ENCODE measurements at regions not wholly inside any gene's neighbourhood (a gene's known extent, or its start where the extent isn't known, plus 50 kb on each side); places are given as distances from the start of the nearest gene placed in this dataset.
A peak's percentile ranks its signal among the peaks of the same experiment; 100 is the strongest.

DNA sequence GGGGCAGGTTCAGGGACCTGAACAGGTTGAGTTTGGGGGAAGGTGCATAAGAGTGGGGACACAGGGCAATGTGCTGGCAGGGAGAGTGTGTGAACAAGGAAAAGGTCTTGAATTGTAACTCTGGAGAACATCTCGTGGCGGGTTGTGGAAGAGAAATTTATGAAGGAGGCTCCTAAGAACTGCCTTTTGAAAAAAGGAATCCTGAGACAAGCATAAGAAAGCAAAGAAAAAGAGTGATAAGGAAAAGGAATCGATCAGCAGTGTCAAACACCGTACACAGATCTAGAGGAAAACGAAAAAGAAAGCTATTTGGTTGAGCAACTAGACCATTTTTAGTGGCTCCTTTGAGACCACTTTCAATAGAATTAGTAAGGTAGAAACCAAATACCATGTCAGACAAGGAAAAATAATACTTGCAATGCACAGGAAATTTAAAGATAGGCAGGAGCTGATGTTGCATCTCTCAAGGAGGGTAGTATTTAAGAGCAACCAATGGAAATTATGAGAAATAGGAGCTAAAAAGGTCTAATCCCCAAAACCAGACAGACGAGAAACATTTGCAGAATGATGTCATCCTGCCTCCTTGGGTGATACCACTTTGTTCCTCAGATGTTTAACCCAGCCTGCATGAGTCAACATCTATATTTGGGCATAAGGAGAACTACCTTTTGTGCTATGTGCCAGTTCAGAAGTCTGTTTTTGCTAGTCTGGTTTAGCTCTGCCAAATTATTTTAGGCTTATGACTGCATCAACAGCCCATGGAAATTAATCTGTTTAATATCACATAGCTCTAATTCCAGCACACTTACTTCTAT is 64.5 kb upstream of the STK38L start:
- DNase-seq (ENCODE audit: low read depth) = peak; percentile 97

DNA sequence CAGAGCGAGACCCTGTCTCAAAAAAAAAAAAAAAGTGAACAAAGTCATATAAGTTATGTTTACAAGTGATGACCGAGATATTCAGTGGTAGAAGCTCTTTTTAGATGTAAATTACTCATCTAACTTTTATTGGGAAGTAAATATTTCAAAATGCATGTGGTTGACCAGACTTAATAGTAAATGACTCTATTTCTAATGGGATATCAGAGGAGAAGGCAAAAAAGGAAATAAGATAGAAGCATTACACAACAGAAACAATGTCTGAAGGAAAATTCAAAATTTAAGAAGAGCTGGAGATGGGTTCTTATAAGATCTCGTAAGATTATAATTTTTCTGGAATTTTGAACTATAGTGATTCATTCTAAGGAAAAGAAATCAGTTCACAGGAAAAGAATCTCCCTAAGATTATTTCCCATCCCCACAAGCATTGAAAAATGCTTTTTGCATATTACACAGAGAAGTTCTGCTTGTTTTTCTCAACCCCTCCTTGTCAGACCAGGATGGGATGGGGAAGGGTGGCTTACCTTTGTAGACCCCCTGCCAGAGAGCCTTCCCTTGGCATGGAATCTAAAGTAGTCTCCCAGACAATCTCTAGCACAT is 63.1 kb upstream of the STK38L start:
- DNase-seq (ENCODE audit: low read depth) = no peak

DNA sequence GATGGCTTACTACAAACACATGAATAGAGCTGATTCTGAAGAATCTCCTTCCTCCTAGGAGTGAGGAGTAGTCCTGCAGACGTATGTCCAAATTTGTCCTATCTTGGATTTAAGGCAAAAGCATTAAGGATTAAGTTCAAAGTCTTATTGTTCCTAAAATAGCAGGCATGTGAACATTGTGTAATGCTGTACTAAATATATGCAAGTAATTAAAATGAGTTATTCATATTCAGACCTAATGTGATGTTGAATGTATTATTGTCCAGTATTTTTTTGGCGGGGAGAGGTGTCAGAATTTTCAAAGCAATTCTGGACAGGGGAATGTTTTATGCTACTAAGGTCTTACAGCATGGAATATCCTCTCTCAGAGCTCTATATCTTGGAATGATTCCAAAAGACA is 60.7 kb upstream of the STK38L start:
- no peak for DNase-seq (ENCODE audit: low read depth)

DNA sequence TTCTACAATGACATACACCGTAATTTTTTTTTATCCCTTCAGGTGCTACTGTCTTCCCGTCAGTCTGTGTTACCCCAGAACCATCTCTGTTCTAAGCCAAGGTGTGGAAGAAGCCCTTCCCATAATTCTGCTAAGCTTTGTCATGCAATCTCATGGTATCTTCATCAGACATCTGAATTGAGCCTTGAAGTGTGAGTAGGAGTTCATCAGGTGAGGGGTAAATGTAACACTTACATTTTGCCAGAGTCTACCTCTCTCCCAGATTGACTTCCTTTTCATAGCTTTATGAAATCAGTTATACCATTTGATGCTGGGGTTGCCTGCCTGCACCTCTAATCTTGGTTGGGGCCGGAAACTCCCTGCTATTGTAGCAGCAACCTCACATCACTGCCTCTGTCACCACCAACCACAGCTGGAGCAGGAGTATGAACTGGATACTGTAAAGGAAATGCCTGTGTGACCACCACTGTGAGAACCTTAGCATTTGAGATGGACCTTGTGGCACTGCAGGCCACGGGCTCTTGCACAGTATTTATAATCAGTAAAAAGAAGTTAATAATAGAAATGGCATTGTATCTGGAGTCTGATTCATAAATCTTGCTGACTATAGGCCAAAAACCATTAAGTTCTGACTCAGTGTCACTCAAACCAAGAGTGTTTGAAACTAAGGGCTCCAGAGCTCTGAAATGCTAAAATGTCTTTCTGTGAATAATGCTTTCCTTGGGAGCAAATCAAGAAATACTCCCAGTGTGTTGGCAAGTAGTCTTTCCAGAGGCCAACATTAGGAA is 58.7 kb upstream of the STK38L start:
- DNase-seq (ENCODE audit: low read depth) = peak; percentile 78

- no peak for DNase-seq (ENCODE audit: low read depth)
Measured at GRCh38 chr12:27186022-27186839, 57.9 kb upstream of the STK38L start.

DNA sequence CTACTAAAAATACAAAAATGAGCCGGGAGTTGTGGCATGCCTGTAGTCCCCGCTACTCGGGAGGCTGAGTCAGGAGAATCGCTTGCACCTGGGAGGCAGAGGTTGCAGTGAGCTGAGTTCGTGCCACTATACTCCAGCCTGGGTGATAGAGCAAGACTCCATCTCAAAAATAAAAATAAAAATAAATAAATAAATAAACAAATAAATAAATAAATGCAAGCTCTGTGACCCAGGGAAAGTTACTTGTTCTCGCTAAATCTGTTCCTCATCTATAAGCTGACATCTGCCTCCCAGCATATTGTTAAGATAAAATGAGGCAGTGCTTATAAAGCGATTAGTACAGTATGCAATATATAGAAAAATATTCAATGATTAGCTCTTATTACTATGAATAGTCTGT is 56.4 kb upstream of the STK38L start:
- DNase-seq (ENCODE audit: low read depth) = no peak

- no peak for DNase-seq (ENCODE audit: low read depth)
Measured at GRCh38 chr12:27190761-27191160, 53.3 kb upstream of the STK38L start.

DNA sequence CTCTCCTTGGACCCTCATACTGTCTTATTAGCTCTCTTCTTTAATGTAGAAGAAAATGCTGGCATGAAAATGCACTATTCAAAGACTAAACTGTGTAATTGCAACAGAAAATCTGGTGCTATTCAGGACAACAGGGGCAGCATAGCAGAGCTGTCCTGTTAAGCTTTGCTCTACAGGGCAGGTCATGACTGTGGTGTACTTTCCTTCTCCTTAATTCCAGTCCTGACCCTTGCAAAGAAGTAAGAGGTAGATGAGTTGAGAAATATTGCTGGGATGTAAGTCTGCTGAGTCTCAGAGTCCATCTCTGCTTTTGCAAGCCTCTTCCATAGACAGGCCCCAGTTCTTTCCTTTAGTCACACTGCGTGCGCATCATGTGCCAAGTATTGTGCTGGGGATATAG is 52.6 kb upstream of the STK38L start:
- DNase-seq (ENCODE audit: low read depth) = no peak

DNA sequence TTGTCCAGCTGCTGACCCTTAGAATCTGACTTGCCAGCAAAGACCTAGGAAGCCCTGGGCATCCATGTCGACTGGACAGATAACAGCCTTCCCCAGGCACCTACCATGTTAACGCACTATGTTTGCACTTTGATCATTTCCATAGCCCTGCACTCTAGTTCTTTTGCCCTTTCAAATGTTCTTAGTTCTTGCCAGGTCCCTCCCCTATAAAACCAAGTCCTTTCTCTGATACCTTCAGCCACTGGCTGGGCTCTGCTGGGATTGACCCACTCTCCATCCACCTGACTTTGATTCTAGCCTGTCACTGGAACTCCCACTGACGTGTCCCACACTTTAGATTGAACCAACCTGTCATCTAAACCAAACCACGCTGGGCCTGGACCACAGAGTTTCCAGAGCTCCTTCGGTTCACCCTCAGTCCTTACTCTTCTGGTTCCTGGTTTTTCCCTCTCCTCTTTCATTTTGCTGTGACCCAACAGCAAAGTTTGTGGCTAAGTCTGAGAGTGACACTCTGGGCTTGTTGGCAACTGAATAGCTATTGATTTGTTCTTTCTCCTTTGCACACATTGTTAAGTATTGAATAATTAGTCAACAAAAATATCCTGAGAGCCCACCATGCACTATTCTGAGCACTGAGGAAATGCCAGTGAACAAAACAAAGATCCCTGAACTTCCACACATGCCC is 51.8 kb upstream of the STK38L start:
- no peak for DNase-seq (ENCODE audit: low read depth)

- DNase-seq (ENCODE audit: low read depth) = peak; percentile 27
Measured at GRCh38 chr12:27193106-27193505, 51.0 kb upstream of the STK38L start.

- peak; percentile 22 for DNase-seq (ENCODE audit: low read depth)
Measured at GRCh38 chr12:27193854-27194544, 50.1 kb upstream of the STK38L start.

Measured in renal cortical epithelial cell (primary cell).